MM.1S (cell line): ENCODE measurements at regions not wholly inside any gene's neighbourhood (a gene's known extent, or its start where the extent isn't known, plus 50 kb on each side); places are given as distances from the start of the nearest gene placed in this dataset.

Experiments
- DNase-seq: peaks from one replicate; pipeline ENCODE4 v3.0.0-alpha.2; 2015
- H2AFZ ChIP-seq: fragments of 300-600 bp; sonication (generic); 2 replicates; pipeline ENCODE4 v1.6.0; 2016; ENCODE audit warnings: antibody characterized with exemption, low read length
- H3F3A ChIP-seq: fragments of 300-600 bp; sonication (generic); 2 replicates; pipeline ENCODE4 v1.6.1; 2016; ENCODE audit warnings: mild to moderate bottlenecking, antibody characterized with exemption, low read length, moderate library complexity, mixed read lengths; ENCODE audit not compliant: insufficient read depth
- H3K27ac ChIP-seq: fragments of 300-600 bp; sonication (generic); 2 replicates; pipeline ENCODE4 v1.5.1; 2016; ENCODE audit warnings: mild to moderate bottlenecking, low read length
- H3K27me3 ChIP-seq: fragments of 300-600 bp; sonication (generic); replicated peaks from 2 replicates; pipeline ENCODE4 v1.6.0; 2016; ENCODE audit warnings: low read length; ENCODE audit not compliant: insufficient read depth
- H3K36me3 ChIP-seq: fragments of 300-600 bp; sonication (generic); replicated peaks from 2 replicates; pipeline ENCODE4 v1.6.1; 2016; ENCODE audit warnings: mild to moderate bottlenecking, low read length, mixed read lengths; ENCODE audit not compliant: insufficient read depth
- H3K4me1 ChIP-seq: fragments of 300-600 bp; sonication (generic); 2 replicates; pipeline ENCODE4 v1.6.1; 2016; ENCODE audit warnings: low read length, mixed read lengths
- H3K4me2 ChIP-seq: fragments of 300-600 bp; sonication (generic); 2 replicates; pipeline ENCODE4 v1.6.0; 2016; ENCODE audit warnings: low read depth, low read length
- H3K4me3 ChIP-seq: fragments of 300-600 bp; sonication (generic); 2 replicates; pipeline ENCODE4 v1.5.1; 2016; ENCODE audit warnings: low read length, mixed read lengths
- H3K79me2 ChIP-seq: fragments of 300-600 bp; sonication (generic); 2 replicates; pipeline ENCODE4 v1.6.1; 2016; ENCODE audit warnings: mixed run types, low read length, mixed read lengths
- H3K9ac ChIP-seq: fragments of 300-600 bp; sonication (generic); 2 replicates; pipeline ENCODE4 v1.6.1; 2016; ENCODE audit warnings: low read length, mixed read lengths
- H3K9me2 ChIP-seq: fragments of 300-600 bp; sonication (generic); replicated peaks from 2 replicates; pipeline ENCODE4 v1.6.1; 2016; ENCODE audit warnings: mild to moderate bottlenecking, low read length, mixed read lengths; ENCODE audit not compliant: insufficient read depth
- H3K9me3 ChIP-seq: fragments of 300-600 bp; sonication (generic); replicated peaks from 2 replicates; pipeline ENCODE4 v1.6.1; 2016; ENCODE audit warnings: mild to moderate bottlenecking, low read length, mixed read lengths; ENCODE audit not compliant: insufficient read depth
- H4K20me1 ChIP-seq: fragments of 300-600 bp; sonication (generic); 2 replicates; pipeline ENCODE4 v1.6.1; 2016; ENCODE audit warnings: mild to moderate bottlenecking, low read length, moderate library complexity, mixed read lengths; ENCODE audit not compliant: insufficient read depth
- EZH2 ChIP-seq: fragments of 300-600 bp; sonication (generic); optimal IDR thresholded peaks from 2 replicates; pipeline ENCODE3; 2017; ENCODE audit warnings: low read depth, mild to moderate bottlenecking, antibody characterized with exemption, low read length, mixed read lengths
- EZH2phosphoT487 ChIP-seq: fragments of 300-600 bp; sonication (generic); IDR thresholded peaks from 2 replicates; pipeline ENCODE4 v1.6.1; 2018; ENCODE audit warnings: antibody characterized with exemption, low read length
- TF ChIP-seq, protein P1 (sequence below): fragments of 300-600 bp; sonication (generic); IDR thresholded peaks from 2 replicates; pipeline ENCODE4 v1.5.1; 2016; ENCODE audit warnings: antibody characterized with exemption, low read length, mixed read lengths

GRCh38 chr5:125725691-125726090, 697.5 kb upstream of the GRAMD2B start:
- Histone ChIP-seq H3K36me3 (no peaks in the 10 kb centered on the region), H3K27ac (no peak overlapping the region), H3K9me2 (no peaks in the 10 kb centered on the region), H3K4me2 (no peak overlapping the region), H2AFZ (no peak overlapping the region), H3K4me3 (no peak overlapping the region), H3K4me1 (peaks cover 8% of the 10 kb centered on the region), H3K9me3 (no peaks in the 10 kb centered on the region), H4K20me1 (no peaks in the 10 kb centered on the region), H3K79me2 (no peaks in the 10 kb centered on the region), H3K9ac (no peak overlapping the region), H3F3A (no peaks in the 10 kb centered on the region), H3K27me3 (no peaks in the 10 kb centered on the region)
- DNase-seq: no peak
- TF ChIP-seq, protein P1, sequence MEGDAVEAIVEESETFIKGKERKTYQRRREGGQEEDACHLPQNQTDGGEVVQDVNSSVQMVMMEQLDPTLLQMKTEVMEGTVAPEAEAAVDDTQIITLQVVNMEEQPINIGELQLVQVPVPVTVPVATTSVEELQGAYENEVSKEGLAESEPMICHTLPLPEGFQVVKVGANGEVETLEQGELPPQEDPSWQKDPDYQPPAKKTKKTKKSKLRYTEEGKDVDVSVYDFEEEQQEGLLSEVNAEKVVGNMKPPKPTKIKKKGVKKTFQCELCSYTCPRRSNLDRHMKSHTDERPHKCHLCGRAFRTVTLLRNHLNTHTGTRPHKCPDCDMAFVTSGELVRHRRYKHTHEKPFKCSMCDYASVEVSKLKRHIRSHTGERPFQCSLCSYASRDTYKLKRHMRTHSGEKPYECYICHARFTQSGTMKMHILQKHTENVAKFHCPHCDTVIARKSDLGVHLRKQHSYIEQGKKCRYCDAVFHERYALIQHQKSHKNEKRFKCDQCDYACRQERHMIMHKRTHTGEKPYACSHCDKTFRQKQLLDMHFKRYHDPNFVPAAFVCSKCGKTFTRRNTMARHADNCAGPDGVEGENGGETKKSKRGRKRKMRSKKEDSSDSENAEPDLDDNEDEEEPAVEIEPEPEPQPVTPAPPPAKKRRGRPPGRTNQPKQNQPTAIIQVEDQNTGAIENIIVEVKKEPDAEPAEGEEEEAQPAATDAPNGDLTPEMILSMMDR: no peak
- no peak for TF ChIP-seq EZH2
- TF ChIP-seq EZH2phosphoT487: no peak

GRCh38 chr5:125743939-125744338, 679.3 kb upstream of the GRAMD2B start:
- no peaks in the 10 kb centered on the region for H3K36me3 ChIP-seq
- no peak overlapping the region for H3K4me3 ChIP-seq
- no peak overlapping the region for H3K4me2 ChIP-seq
- TF ChIP-seq EZH2: no peak
- TF ChIP-seq EZH2phosphoT487: no peak
- TF ChIP-seq, protein P1: no peak
- H3F3A ChIP-seq: no peaks in the 10 kb centered on the region
- no peak overlapping the region for H3K27ac ChIP-seq
- no peaks in the 10 kb centered on the region for H3K9me2 ChIP-seq
- no peaks in the 10 kb centered on the region for H3K79me2 ChIP-seq
- DNase-seq: no peak
- peaks cover 7% of the 10 kb centered on the region for H3K4me1 ChIP-seq
- no peaks in the 10 kb centered on the region for H3K27me3 ChIP-seq
- no peaks in the 10 kb centered on the region for H4K20me1 ChIP-seq
- no peak overlapping the region for H2AFZ ChIP-seq
- no peaks in the 10 kb centered on the region for H3K9me3 ChIP-seq
- H3K9ac ChIP-seq: no peak overlapping the region

GRCh38 chr5:125746917-125747316, 676.3 kb upstream of the GRAMD2B start:
- Histone ChIP-seq H3K36me3 (no peaks in the 10 kb centered on the region), H2AFZ (no peak overlapping the region), H3F3A (no peaks in the 10 kb centered on the region), H3K4me2 (peak overlapping the region; percentile 3; the same call in 1 of the 2 replicates), H3K4me3 (no peak overlapping the region), H3K79me2 (no peaks in the 10 kb centered on the region), H3K9me2 (no peaks in the 10 kb centered on the region), H3K9me3 (no peaks in the 10 kb centered on the region), H3K27me3 (no peaks in the 10 kb centered on the region), H3K27ac (no peak overlapping the region; the same call in 1 of the 2 replicates), H3K9ac (no peak overlapping the region), H3K4me1 (peaks cover 7% of the 10 kb centered on the region), H4K20me1 (no peaks in the 10 kb centered on the region)
- TF ChIP-seq EZH2phosphoT487 (no peak), EZH2 (no peak)
- TF ChIP-seq, protein P1: no peak
- DNase-seq: peak; percentile 63
